ENCODE measurements at regions not wholly inside any gene's neighbourhood (a gene's known extent, or its start where the extent isn't known, plus 50 kb on each side); places are given as distances from the start of the nearest gene placed in this dataset.

DNA sequence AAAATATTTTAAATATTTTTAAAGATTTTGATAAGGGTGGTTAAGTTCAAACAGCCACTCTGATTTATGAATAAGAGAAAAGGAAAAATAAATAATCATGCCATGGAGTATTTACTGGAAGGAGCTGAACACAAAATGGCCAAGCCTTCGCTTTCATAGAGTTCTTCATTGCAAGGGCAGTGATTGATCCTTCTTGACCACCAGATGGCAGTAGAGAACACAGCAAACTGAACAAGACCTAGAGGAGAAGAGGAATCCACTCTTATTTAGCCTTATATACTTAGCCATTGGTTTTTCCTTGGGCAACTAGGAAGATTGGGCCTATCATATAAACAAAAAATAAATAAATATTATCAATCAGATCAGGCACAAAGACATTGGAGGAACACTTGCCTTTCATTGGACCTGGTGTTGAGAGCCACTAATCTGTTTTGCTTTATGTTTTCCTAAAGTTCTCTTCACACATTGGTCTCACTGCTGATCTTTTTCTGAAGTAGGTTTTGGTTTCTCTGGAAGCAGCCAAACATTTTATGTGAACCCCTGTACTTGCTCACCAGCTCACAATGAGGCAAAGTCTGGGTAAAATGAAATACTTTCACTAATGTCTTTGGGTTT, 58.1 kb upstream of the PARM1 start:
- Histone ChIP-seq H3K27ac (ENCODE audit: insufficient read depth, low read length) (no peak overlapping the region), H4K20me1 (ENCODE audit: insufficient read depth, low read length) (no peaks in the 10 kb centered on the region), H3K56ac (ENCODE audit: extremely low read depth, insufficient read depth, low read length) (no peak overlapping the region), H3K4me2 (ENCODE audit: low read depth, low read length) (no peak overlapping the region), H4K91ac (ENCODE audit: insufficient read depth, low read depth, low read length) (no peak overlapping the region), H4K8ac (ENCODE audit: low read depth in 2 of 2, low read length in 2 of 2) (no peak overlapping the region), H3K36me3 (ENCODE audit: control insufficient read depth, insufficient read depth, low read length) (no peaks in the 10 kb centered on the region), H3K4me1 (ENCODE audit: control insufficient read depth, insufficient read depth, low read length) (no peaks in the 10 kb centered on the region), H2AK9ac (replicated peaks; ENCODE audit: low read depth, low read length, poor library complexity) (no peak overlapping the region), H2BK15ac (ENCODE audit: low read depth, low read length) (no peak overlapping the region), H3K79me1 (ENCODE audit: low read depth in 1 of 2, low read length in 2 of 2) (no peaks in the 10 kb centered on the region), H3K23ac (ENCODE audit: low read depth, low read length) (no peak overlapping the region), H4K5ac (ENCODE audit: low read depth, low read length) (no peak overlapping the region), H3K4me3 (ENCODE audit: insufficient read depth, low read depth, low read length) (no peak overlapping the region), H2BK5ac (ENCODE audit: low read depth, low read length, poor library complexity, severe bottlenecking) (no peak overlapping the region), H2AK5ac (ENCODE audit: low read depth, low read length) (no peak overlapping the region), H3K4ac (ENCODE audit: low read depth, low read length) (no peak overlapping the region), H2BK120ac (ENCODE audit: low read depth, low read length) (no peak overlapping the region), H2BK20ac (ENCODE audit: low read depth, low read length) (no peak overlapping the region), H3K27me3 (ENCODE audit: control insufficient read depth, insufficient read depth, low read length) (peaks cover 3% of the 10 kb centered on the region; the same call in 1 of the 2 replicates), H3K9me3 (ENCODE audit: control insufficient read depth, insufficient read depth, low read length) (no peaks in the 10 kb centered on the region), H3K18ac (ENCODE audit: low read depth, low read length) (no peak overlapping the region), H2AFZ (replicated peaks; ENCODE audit: low read length, poor library complexity) (no peak overlapping the region), H3K9me1 (ENCODE audit: insufficient read depth, low read length) (no peaks in the 10 kb centered on the region), H3K9ac (ENCODE audit: low read depth, low read length) (no peak overlapping the region), H3K14ac (replicated peaks; ENCODE audit: low read depth, low read length) (no peak overlapping the region)
- TF ChIP-seq MAFK (IDR thresholded peaks at IDR 0.05; ENCODE audit: low read depth, low read length) (no peak), SMC3 (IDR thresholded peaks at IDR 0.05; ENCODE audit: low read depth, low read length) (peak; percentile 67), POLR2A (IDR thresholded peaks at IDR 0.05; ENCODE audit: low read depth, low read length) (no peak), MAZ (IDR thresholded peaks at IDR 0.05; ENCODE audit: borderline replicate concordance, low read depth, low read length) (no peak), MXI1 (IDR thresholded peaks at IDR 0.05; ENCODE audit: borderline replicate concordance, low read depth, low read length) (no peak), RAD21 (IDR thresholded peaks at IDR 0.05; ENCODE audit: low read length) (peak; percentile 68), NFE2L2 (IDR thresholded peaks at IDR 0.05; ENCODE audit: low read depth, low read length) (no peak)
- TF ChIP-seq, protein P1, sequence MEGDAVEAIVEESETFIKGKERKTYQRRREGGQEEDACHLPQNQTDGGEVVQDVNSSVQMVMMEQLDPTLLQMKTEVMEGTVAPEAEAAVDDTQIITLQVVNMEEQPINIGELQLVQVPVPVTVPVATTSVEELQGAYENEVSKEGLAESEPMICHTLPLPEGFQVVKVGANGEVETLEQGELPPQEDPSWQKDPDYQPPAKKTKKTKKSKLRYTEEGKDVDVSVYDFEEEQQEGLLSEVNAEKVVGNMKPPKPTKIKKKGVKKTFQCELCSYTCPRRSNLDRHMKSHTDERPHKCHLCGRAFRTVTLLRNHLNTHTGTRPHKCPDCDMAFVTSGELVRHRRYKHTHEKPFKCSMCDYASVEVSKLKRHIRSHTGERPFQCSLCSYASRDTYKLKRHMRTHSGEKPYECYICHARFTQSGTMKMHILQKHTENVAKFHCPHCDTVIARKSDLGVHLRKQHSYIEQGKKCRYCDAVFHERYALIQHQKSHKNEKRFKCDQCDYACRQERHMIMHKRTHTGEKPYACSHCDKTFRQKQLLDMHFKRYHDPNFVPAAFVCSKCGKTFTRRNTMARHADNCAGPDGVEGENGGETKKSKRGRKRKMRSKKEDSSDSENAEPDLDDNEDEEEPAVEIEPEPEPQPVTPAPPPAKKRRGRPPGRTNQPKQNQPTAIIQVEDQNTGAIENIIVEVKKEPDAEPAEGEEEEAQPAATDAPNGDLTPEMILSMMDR (conservative IDR thresholded peaks at IDR 0.05; ENCODE audit: low read depth, low read length), result peak; percentile 86
- no CpG with 5 or more reads among the region's 1 CpG for WGBS, 2 experiments (ENCODE audit: extremely low coverage in 2 of 2, insufficient read length in 1 of 2)
- dilution Hi-C loops (cut with HindIII; ENCODE audit: low sequenced_read_pairs, unreplicated experiment) (no loop called here), in situ Hi-C loops (cut with MboI; ENCODE audit: low sequenced_read_pairs) (no loop called here), intact Hi-C loops (cut with micrococcal nuclease) (loop anchor here (1.0 to 2.0 kb wide), 4 partner anchors 416 to 615 kb away; no protein-coding TSS in a partner anchor)
- ATAC-seq (ENCODE audit: low read depth) (peak; percentile 96), DNase-seq (peak; percentile 84)
- BruUV-seq (replicated peaks), result no TSS peak
- CTCF ChIA-PET, result interaction anchor here (0.6 to 2.0 kb wide), 8 partner anchors 9 to 593 kb away, joined by 3 to 10 read pairs (median 4); no protein-coding TSS in a partner anchor
- POLR2A ChIA-PET (ENCODE audit: unreplicated experiment), result no interaction called here
